ENCODE measurements at regions not wholly inside any gene's neighbourhood (a gene's known extent, or its start where the extent isn't known, plus 50 kb on each side); places are given as distances from the start of the nearest gene placed in this dataset.

DNA sequence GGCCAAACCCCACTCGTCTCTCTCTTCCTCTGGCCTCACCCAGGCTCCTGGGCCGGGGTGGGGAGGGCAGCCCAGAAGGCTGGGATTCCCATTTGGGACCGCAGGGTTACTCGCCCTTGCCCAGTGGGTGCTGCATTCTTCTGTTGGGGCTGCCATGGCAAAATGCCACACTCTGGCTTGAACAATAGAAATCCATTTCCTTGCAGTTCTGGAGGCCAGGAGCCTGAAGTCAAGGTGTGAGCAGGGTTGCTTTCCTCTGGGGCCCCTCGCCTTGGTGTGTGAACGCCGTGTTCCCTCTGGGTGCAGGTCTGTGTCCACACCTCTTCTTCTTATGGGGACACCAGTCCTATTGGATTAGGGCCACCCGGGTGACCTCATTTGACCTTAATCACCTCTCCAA, 105.8 kb upstream of the GSE1 start:
- no peak overlapping the region for H3K4ac ChIP-seq (ENCODE audit: low read depth, low read length)
- no peak overlapping the region for H4K91ac ChIP-seq (ENCODE audit: low read depth, low read length)
- H2BK120ac ChIP-seq (ENCODE audit: insufficient read depth, low read length, poor library complexity), result no peak overlapping the region
- no peaks in the 10 kb centered on the region for H3K79me2 ChIP-seq (ENCODE audit: control insufficient read depth, insufficient read depth, low read length, poor library complexity)
- H3K4me1 ChIP-seq (ENCODE audit: control insufficient read depth in 1 of 2, insufficient read depth in 2 of 2, low read length in 2 of 2), result no peaks in the 10 kb centered on the region
- H3K14ac ChIP-seq (ENCODE audit: low read length), result no peak overlapping the region
- H2BK12ac ChIP-seq (ENCODE audit: low read length), result no peak overlapping the region
- no CpG with 5 or more reads among the region's 8 CpGs for WGBS (ENCODE audit: extremely low coverage, insufficient coverage, insufficient read length)
- no peak overlapping the region for H3K18ac ChIP-seq (ENCODE audit: low read length)
- H2AFZ ChIP-seq (ENCODE audit: insufficient read depth, low read length, poor library complexity), result no peak overlapping the region
- H3K27ac ChIP-seq (ENCODE audit: low read depth, low read length), result no peak overlapping the region
- H2AK5ac ChIP-seq (ENCODE audit: low read length), result no peak overlapping the region
- peaks cover 1% of the 10 kb centered on the region for H3K79me1 ChIP-seq (ENCODE audit: low read length)
- no peak overlapping the region for H4K8ac ChIP-seq (ENCODE audit: low read depth, low read length)
- no peak overlapping the region for H4K12ac ChIP-seq (ENCODE audit: low read depth, low read length)
- H3K27me3 ChIP-seq (ENCODE audit: insufficient read depth, low read length), result no peaks in the 10 kb centered on the region
- H3K36me3 ChIP-seq (ENCODE audit: control insufficient read depth in 1 of 2, insufficient read depth in 2 of 2, low read length in 2 of 2), result no peaks in the 10 kb centered on the region
- H3K4me3 ChIP-seq (ENCODE audit: low read depth, low read length), result no peak overlapping the region
- H3K23ac ChIP-seq (ENCODE audit: low read length), result no peak overlapping the region
- no peak for DNase-seq
- no peaks in the 10 kb centered on the region for H3K9me3 ChIP-seq (ENCODE audit: insufficient read depth, low read depth, low read length)
- no peak overlapping the region for H3K4me2 ChIP-seq (ENCODE audit: low read length)
- no peak overlapping the region for H3K9ac ChIP-seq (ENCODE audit: low read length)
- H2BK5ac ChIP-seq (ENCODE audit: low read depth, low read length, poor library complexity), result no peak overlapping the region

- Histone ChIP-seq H2BK120ac (ENCODE audit: insufficient read depth, low read length, poor library complexity) (no peak overlapping the region), H3K79me1 (ENCODE audit: low read length) (peaks cover 9% of the 10 kb centered on the region), H2AFZ (ENCODE audit: insufficient read depth, low read length, poor library complexity) (no peak overlapping the region), H3K4ac (ENCODE audit: low read depth, low read length) (no peak overlapping the region), H2BK5ac (ENCODE audit: low read depth, low read length, poor library complexity) (no peak overlapping the region), H3K23ac (ENCODE audit: low read length) (no peak overlapping the region), H3K4me1 (ENCODE audit: control insufficient read depth in 1 of 2, insufficient read depth in 2 of 2, low read length in 2 of 2) (peaks cover 7 to 8% of the 10 kb centered on the region in 2 experiments), H3K79me2 (ENCODE audit: control insufficient read depth, insufficient read depth, low read length, poor library complexity) (peaks cover 3% of the 10 kb centered on the region), H3K36me3 (ENCODE audit: control insufficient read depth in 1 of 2, insufficient read depth in 2 of 2, low read length in 2 of 2) (no peaks in the 10 kb centered on the region), H3K18ac (ENCODE audit: low read length) (no peak overlapping the region), H3K9ac (ENCODE audit: low read length) (no peak overlapping the region), H3K14ac (ENCODE audit: low read length) (no peak overlapping the region), H3K27ac (ENCODE audit: low read depth, low read length) (no peak overlapping the region), H4K12ac (ENCODE audit: low read depth, low read length) (no peak overlapping the region), H2AK5ac (ENCODE audit: low read length) (no peak overlapping the region), H4K8ac (ENCODE audit: low read depth, low read length) (no peak overlapping the region), H3K27me3 (ENCODE audit: insufficient read depth, low read length) (no peaks in the 10 kb centered on the region), H3K4me3 (ENCODE audit: low read depth, low read length) (no peak overlapping the region), H2BK12ac (ENCODE audit: low read length) (no peak overlapping the region), H3K4me2 (ENCODE audit: low read length) (no peak overlapping the region), H4K91ac (ENCODE audit: low read depth, low read length) (no peak overlapping the region), H3K9me3 (ENCODE audit: insufficient read depth, low read depth, low read length) (no peaks in the 10 kb centered on the region)
- no peak for DNase-seq
- no CpG with 5 or more reads among the region's 10 CpGs for WGBS (ENCODE audit: extremely low coverage, insufficient coverage, insufficient read length)
These were observed 104.7 kb upstream of the GSE1 start for GRCh38 chr16:85508388-85508787.

DNA sequence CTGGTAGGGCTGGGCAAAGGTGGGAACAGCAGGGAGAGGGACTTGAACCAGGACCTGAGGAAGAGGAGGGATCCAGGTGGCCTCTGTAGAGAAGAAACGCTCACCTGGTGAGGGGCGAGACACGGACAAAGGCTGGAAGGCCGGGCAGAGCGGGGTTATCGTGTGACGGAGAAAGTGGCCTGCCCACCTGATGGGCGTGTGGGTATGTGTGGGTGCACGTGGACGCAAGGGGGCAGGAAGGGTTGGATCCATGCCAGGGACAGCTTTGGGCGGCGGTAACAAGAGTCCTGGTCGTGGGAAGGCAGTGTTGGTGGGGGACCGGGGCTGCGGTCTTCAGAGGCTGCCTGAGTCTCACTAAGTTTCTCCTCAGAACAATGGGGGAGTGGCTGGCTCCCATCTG, 104.1 kb upstream of the GSE1 start:
- Histone ChIP-seq H4K8ac (ENCODE audit: low read depth, low read length) (no peak overlapping the region), H3K36me3 (ENCODE audit: control insufficient read depth in 1 of 2, insufficient read depth in 2 of 2, low read length in 2 of 2) (no peaks in the 10 kb centered on the region), H3K79me2 (ENCODE audit: control insufficient read depth, insufficient read depth, low read length, poor library complexity) (peaks cover 3% of the 10 kb centered on the region), H2AK5ac (ENCODE audit: low read length) (no peak overlapping the region), H3K18ac (ENCODE audit: low read length) (no peak overlapping the region), H3K4me2 (ENCODE audit: low read length) (no peak overlapping the region), H3K23ac (ENCODE audit: low read length) (no peak overlapping the region), H3K9me3 (ENCODE audit: insufficient read depth, low read depth, low read length) (no peaks in the 10 kb centered on the region), H3K4me3 (ENCODE audit: low read depth, low read length) (no peak overlapping the region), H3K4ac (ENCODE audit: low read depth, low read length) (no peak overlapping the region), H3K27me3 (ENCODE audit: insufficient read depth, low read length) (no peaks in the 10 kb centered on the region), H4K12ac (ENCODE audit: low read depth, low read length) (no peak overlapping the region), H2BK120ac (ENCODE audit: insufficient read depth, low read length, poor library complexity) (no peak overlapping the region), H2BK5ac (ENCODE audit: low read depth, low read length, poor library complexity) (no peak overlapping the region), H3K14ac (ENCODE audit: low read length) (no peak overlapping the region), H3K27ac (ENCODE audit: low read depth, low read length) (no peak overlapping the region), H2AFZ (ENCODE audit: insufficient read depth, low read length, poor library complexity) (no peak overlapping the region), H3K79me1 (ENCODE audit: low read length) (peaks cover 15% of the 10 kb centered on the region), H3K4me1 (ENCODE audit: control insufficient read depth in 1 of 2, insufficient read depth in 2 of 2, low read length in 2 of 2) (peaks cover 12 to 13% of the 10 kb centered on the region in 2 experiments), H4K91ac (ENCODE audit: low read depth, low read length) (peak overlapping the region; percentile 8), H3K9ac (ENCODE audit: low read length) (no peak overlapping the region), H2BK12ac (ENCODE audit: low read length) (no peak overlapping the region)
- no CpG with 5 or more reads among the region's 15 CpGs for WGBS (ENCODE audit: extremely low coverage, insufficient coverage, insufficient read length)
- no peak for DNase-seq

GRCh38 chr16:85510041-85510659, 103.0 kb upstream of the GSE1 start:
- Histone ChIP-seq H3K9ac (ENCODE audit: low read length) (no peak overlapping the region), H3K27ac (ENCODE audit: low read depth, low read length) (no peak overlapping the region), H3K9me3 (ENCODE audit: insufficient read depth, low read depth, low read length) (no peaks in the 10 kb centered on the region), H3K79me2 (ENCODE audit: control insufficient read depth, insufficient read depth, low read length, poor library complexity) (peaks cover 3% of the 10 kb centered on the region), H2AFZ (ENCODE audit: insufficient read depth, low read length, poor library complexity) (no peak overlapping the region), H2AK5ac (ENCODE audit: low read length) (no peak overlapping the region), H3K36me3 (ENCODE audit: control insufficient read depth in 1 of 2, insufficient read depth in 2 of 2, low read length in 2 of 2) (no peaks in the 10 kb centered on the region), H3K4ac (ENCODE audit: low read depth, low read length) (no peak overlapping the region), H3K23ac (ENCODE audit: low read length) (no peak overlapping the region), H3K4me3 (ENCODE audit: low read depth, low read length) (no peak overlapping the region), H4K8ac (ENCODE audit: low read depth, low read length) (no peak overlapping the region), H3K79me1 (ENCODE audit: low read length) (peaks cover 24% of the 10 kb centered on the region), H2BK120ac (ENCODE audit: insufficient read depth, low read length, poor library complexity) (no peak overlapping the region), H3K14ac (ENCODE audit: low read length) (no peak overlapping the region), H2BK5ac (ENCODE audit: low read depth, low read length, poor library complexity) (no peak overlapping the region), H3K4me1 (ENCODE audit: control insufficient read depth in 1 of 2, insufficient read depth in 2 of 2, low read length in 2 of 2) (peaks cover 22 to 23% of the 10 kb centered on the region in 2 experiments), H2BK12ac (ENCODE audit: low read length) (no peak overlapping the region), H4K91ac (ENCODE audit: low read depth, low read length) (no peak overlapping the region), H3K18ac (ENCODE audit: low read length) (no peak overlapping the region), H3K27me3 (ENCODE audit: insufficient read depth, low read length) (no peaks in the 10 kb centered on the region), H3K4me2 (ENCODE audit: low read length) (no peak overlapping the region), H4K12ac (ENCODE audit: low read depth, low read length) (no peak overlapping the region)
- no CpG with 5 or more reads among the region's 21 CpGs for WGBS (ENCODE audit: extremely low coverage, insufficient coverage, insufficient read length)
- no peak for DNase-seq

Data from trophoblast cell (in vitro differentiated cells and primary cell).